Stimulated activated CD4-positive, alpha-beta T cell treated with anti-CD3 and anti-CD28 coated beads, Interleukin-1b, Interleukin-23, amount 100 ng/mL, for 1 hour (primary cell): ENCODE measurements at regions not wholly inside any gene's neighbourhood (a gene's known extent, or its start where the extent isn't known, plus 50 kb on each side); places are given as distances from the start of the nearest gene placed in this dataset.

Experiments
- DNase-seq, 2 donors: peaks; one replicate each; pipeline ENCODE4 v3.0.0-alpha.2; 2020; ENCODE audit warnings: low read depth in 2 of 2

DNA sequence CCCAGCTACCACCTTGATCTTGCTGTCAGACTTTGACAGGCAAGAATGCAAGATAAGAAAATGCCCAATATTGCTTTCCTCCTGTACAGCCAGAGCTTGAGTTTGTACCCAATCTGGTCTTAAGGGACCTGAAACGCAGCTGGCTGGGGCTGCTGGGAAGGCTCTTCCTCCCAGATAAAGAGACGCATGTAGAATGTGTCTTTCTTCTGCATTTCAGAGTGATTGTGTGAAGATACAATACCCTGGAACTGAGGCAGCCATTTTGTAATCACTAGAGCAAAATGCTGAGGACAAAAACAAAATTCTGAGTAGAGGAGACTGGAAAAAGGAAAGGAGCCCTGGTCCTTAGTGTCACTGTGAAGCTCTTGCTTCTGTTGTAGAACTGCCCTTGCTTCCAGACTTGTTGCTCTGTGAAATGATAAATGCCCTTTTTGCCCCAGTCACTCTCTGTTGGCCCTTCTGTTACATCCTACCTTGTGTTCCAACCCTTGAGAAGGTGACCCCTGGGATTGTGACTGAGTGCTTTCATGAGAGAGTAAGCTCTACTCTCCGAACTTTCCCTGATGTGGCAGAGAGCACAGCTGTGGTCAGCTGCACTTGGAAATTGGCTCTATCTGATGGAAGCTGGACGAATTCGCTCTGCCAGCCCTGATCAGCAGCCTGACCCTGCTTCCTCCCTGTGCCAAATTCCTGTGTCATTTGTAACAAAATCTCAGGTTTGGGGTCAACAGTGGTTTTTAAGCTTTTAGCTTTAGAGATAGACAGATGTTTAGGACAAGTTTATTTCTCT is 137.4 kb upstream of the RBMS1 start:
- no peak for DNase-seq

DNA sequence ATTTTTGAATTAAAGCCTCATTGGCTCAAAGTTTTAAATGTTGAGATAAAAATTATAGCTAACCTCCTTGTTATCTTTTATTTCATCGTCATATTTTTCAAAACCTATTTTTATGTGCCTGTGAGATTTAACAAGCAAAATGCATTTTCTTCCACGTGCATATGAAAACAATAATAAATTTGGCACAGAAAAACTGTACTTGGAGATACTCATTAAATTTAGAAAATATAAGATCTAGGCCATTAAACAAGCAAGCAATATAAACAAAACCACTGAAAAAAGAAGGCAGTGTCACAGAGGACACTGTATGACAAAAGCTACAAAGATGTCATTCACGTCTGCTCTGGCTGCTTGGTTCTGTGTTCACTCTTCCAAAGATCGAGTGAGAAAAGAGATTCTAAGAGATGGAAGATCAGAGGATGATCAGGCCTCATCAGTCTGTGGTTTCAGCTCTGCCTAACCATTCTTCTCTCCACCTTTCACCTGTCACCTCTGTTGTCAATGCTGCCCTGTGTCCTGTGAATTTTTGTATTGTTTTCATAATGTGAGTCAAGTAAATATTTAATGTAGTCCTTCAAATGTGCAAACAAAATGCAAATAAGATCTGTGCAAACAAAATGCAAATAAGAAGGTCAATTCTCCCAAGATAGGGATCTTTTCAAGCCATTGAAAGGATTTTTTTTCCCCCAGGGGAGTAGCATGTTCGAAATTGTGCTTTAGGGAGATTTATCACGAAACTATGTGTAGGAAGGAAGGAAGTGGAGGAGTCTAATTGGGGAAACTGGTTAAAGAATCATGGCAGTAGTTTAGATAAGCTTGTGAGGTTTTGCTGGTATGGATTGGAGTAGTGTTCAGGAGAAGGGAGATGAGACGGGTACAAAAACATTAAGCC is 138.7 kb upstream of the RBMS1 start:
- no peak for DNase-seq

GRCh38 chr2:160634436-160634835 is 140.8 kb upstream of the RBMS1 start:
- no peak for DNase-seq

GRCh38 chr2:160635488-160635887 is 141.9 kb upstream of the RBMS1 start:
- no peak for DNase-seq

DNA sequence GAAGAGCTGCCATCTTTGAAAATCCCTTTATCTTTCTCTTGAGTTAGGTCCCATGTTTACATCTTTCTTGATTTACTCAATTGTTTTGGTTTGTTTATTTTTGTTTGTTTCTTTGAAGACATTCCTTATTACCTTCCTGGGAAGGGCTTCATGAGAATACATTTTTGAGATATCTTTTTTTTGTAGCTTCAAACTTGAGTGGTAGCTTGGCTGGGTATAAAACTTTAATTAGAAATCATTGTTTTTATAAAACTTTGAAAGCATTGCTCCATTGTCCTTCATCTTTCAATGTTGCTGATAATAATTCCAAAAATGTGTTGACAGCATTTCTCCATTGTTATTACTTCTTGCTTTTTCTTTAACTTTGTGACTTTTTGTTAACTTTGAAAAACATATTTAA is 145.9 kb upstream of the RBMS1 start:
- no peak for DNase-seq

GRCh38 chr2:160646684-160647444 is 153.3 kb upstream of the RBMS1 start:
- DNase-seq: no peak

DNA sequence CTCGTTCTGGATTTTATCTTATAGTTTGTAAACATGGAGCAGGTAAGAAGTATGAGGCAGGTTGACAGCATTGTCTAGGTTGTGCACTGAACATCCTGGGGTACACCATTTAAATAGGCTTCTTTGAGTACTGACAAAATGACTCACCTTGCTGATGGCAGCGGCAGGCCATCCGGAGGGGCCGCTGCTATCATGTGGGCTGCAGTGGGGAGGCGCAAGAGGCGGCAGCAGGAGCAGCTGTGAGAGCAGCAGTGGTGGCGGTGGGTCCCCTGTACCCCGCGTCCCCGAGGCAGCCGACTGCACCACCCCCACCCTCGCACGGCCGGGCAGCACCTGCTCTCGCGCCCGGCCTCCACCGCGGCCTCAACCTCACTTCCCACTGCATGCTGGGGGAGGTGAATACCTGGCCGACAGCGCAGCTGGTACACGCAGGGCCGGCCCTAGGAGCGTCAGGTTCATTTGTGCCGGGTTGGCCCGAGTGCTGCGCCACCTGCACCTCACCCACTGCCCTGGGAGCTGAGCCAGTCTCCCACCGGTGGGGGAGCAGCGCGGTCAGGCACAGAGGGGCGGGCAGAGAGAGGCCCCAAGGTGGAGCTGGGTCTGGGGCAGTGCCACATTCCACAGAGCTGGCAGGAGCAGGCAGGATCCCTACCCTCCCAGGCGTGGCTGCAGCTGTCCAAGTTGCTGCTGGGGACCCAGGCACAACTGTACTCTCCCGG is 154.5 kb upstream of the RBMS1 start:
- no peak for DNase-seq

- DNase-seq: no peak
Measured at GRCh38 chr2:160649698-160650097, 156.1 kb upstream of the RBMS1 start.

- DNase-seq: no peak
Measured at GRCh38 chr2:160650196-160651118, 156.8 kb upstream of the RBMS1 start.

- DNase-seq: no peak
Measured at GRCh38 chr2:160651416-160652200, 158.0 kb upstream of the RBMS1 start.

- peak; percentile 10 for DNase-seq
Measured at GRCh38 chr2:160652236-160652635, 158.6 kb upstream of the RBMS1 start.

GRCh38 chr2:160657196-160657595 is 163.6 kb upstream of the RBMS1 start:
- no peak for DNase-seq

- DNase-seq: no peak
Measured at GRCh38 chr2:160658851-160659250, 165.2 kb upstream of the RBMS1 start.

DNA sequence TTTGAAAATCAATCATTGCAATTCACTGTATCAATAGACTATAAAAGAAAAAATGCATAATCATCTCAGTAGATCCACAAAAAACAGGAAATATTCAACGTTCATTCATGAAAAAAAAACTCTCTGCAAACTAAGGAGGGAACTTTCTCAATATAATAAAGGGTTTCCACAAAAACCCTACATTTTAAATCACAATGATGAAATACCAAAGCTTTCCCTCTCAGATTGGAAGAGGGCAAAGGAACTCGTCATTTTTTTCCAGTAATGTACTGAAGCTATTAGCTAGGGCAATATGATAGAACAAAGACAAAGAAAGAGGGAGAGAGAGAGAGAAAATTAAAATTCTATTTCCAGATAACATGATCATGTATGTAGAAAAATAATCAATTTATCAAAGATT is 167.1 kb upstream of the RBMS1 start:
- no peak for DNase-seq

- DNase-seq: no peak
Measured at GRCh38 chr2:160664603-160665140, 171.1 kb upstream of the RBMS1 start.

GRCh38 chr2:160666154-160667060 is 172.8 kb upstream of the RBMS1 start:
- DNase-seq: no peak

- no peak for DNase-seq
Measured at GRCh38 chr2:160667811-160668210, 174.2 kb upstream of the RBMS1 start.

- DNase-seq: no peak
Measured at GRCh38 chr2:160670618-160671017, 177.0 kb upstream of the RBMS1 start.
